ENCODE measurements at regions not wholly inside any gene's neighbourhood (a gene's known extent, or its start where the extent isn't known, plus 50 kb on each side); places are given as distances from the start of the nearest gene placed in this dataset.

DNA sequence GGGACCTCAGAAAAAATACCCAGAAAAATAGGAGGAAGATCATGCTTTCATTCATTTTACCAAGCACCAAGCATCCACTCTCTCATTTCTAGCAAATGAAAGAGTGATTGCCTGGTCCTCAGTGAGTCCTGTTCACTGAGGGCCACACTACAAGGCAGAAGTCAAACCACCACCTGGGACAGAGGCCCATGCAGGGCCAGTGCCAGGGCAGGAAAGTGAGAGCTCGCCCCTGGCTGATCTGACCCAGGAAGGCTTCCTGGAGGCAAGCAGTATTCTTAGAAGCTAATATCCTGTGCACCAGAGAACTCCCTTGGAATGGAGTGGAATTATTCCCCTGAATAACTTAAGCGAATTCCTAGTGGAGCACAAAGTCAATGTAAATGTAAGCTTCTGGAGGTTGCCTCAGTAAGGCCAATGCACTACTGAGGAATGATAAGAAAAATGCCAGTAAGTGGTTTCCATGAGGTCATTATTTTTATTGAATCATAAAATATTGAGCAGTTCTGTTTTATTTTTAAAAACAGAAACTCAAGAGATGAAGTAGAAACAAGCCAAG lies 191.6 kb upstream of the ID2 start:
- Histone ChIP-seq H3K4me2 (ENCODE audit: low read length) (no peak overlapping the region), H3K27me3 (ENCODE audit: control insufficient read depth, insufficient read depth, low read length) (no peaks in the 10 kb centered on the region), H3K36me3 (ENCODE audit: control insufficient read depth, insufficient read depth, low read length) (no peaks in the 10 kb centered on the region), H3K27ac (no peak overlapping the region), H2AFZ (no peak overlapping the region), H3K9me3 (ENCODE audit: control insufficient read depth, low read length) (no peaks in the 10 kb centered on the region), H3K79me2 (peaks cover 28% of the 10 kb centered on the region), H3K4me1 (peaks cover 31% of the 10 kb centered on the region), H3K4me3 (ENCODE audit: low read depth, low read length) (no peak overlapping the region), H3K9ac (no peak overlapping the region)
- TF ChIP-seq, protein P1, sequence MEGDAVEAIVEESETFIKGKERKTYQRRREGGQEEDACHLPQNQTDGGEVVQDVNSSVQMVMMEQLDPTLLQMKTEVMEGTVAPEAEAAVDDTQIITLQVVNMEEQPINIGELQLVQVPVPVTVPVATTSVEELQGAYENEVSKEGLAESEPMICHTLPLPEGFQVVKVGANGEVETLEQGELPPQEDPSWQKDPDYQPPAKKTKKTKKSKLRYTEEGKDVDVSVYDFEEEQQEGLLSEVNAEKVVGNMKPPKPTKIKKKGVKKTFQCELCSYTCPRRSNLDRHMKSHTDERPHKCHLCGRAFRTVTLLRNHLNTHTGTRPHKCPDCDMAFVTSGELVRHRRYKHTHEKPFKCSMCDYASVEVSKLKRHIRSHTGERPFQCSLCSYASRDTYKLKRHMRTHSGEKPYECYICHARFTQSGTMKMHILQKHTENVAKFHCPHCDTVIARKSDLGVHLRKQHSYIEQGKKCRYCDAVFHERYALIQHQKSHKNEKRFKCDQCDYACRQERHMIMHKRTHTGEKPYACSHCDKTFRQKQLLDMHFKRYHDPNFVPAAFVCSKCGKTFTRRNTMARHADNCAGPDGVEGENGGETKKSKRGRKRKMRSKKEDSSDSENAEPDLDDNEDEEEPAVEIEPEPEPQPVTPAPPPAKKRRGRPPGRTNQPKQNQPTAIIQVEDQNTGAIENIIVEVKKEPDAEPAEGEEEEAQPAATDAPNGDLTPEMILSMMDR (IDR thresholded peaks at IDR 0.05) = no peak

DNA sequence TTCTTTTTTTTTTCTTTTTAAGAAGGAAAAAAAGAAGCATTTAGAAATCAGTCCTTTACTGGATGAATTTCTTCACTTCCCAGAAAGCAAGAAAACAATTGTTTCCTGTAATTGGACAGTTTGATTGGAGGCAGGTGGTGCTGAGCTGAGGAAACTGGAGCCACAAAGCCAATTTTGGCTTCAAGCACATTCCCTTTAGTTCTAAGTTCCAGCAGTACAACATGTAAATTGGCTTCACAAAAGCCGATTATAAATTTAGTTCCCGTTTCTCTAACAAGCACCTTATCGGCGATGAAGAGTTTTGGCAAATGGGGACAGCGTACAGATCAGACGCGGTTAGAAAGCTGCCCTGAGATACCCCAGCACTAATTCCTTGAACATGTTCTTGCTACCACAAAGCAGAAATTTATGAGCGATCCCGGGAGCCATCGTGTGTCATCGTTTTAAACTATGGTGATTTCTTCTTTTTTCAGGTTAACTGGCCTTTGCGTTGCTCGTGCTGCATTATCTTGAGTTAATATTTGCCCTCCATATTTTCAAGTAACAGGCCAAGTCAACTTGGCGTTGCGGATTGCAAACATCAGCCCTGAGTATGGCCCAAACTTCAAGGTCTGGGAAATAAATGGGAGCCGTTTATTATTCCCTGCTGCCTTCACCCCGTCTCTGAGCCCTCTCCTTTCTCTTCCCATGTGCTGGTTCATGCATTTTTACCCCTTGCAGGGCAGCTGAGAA lies 190.4 kb upstream of the ID2 start:
- no peaks in the 10 kb centered on the region for H3K27me3 ChIP-seq (ENCODE audit: control insufficient read depth, insufficient read depth, low read length)
- TF ChIP-seq, protein P1 (IDR thresholded peaks at IDR 0.05) = no peak
- H3K36me3 ChIP-seq (ENCODE audit: control insufficient read depth, insufficient read depth, low read length) = no peaks in the 10 kb centered on the region
- H3K4me1 ChIP-seq = peaks cover 42% of the 10 kb centered on the region
- no peak overlapping the region for H2AFZ ChIP-seq
- H3K9me3 ChIP-seq (ENCODE audit: control insufficient read depth, low read length) = no peaks in the 10 kb centered on the region
- no peak overlapping the region for H3K27ac ChIP-seq
- no peak overlapping the region for H3K4me3 ChIP-seq (ENCODE audit: low read depth, low read length)
- peaks cover 28% of the 10 kb centered on the region for H3K79me2 ChIP-seq
- no peak overlapping the region for H3K4me2 ChIP-seq (ENCODE audit: low read length)
- no peak overlapping the region for H3K9ac ChIP-seq

DNA sequence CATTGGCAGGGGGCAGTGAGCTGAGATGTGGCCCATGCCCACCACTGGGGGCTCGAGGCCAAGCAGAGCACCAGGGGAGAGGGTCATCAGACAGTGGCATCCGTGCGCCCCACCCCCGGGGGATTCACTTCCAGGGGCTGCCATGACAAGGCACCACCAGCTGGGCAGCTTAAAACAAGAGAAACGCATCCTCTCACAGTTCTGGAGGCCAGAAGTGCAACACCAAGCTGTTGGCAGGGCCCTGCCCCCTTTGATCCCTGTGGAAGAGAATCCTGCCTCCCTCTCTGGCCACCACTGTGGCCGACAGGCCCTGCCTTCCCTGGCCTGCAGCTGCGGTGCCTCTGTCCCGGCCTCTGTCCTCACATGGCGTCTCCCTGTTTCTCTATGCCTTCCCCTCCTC lies 187.7 kb upstream of the ID2 start:
- Histone ChIP-seq H2AFZ (peak overlapping the region; percentile 58), H3K27me3 (ENCODE audit: control insufficient read depth, insufficient read depth, low read length) (no peaks in the 10 kb centered on the region), H3K36me3 (ENCODE audit: control insufficient read depth, insufficient read depth, low read length) (no peaks in the 10 kb centered on the region), H3K9me3 (ENCODE audit: control insufficient read depth, low read length) (no peaks in the 10 kb centered on the region), H3K79me2 (peaks cover 18% of the 10 kb centered on the region), H3K4me2 (ENCODE audit: low read length) (peak overlapping the region; percentile 18), H3K9ac (no peak overlapping the region), H3K4me3 (ENCODE audit: low read depth, low read length) (no peak overlapping the region), H3K27ac (peak overlapping the region; percentile 84), H3K4me1 (peaks cover 61% of the 10 kb centered on the region)
- TF ChIP-seq, protein P1 (IDR thresholded peaks at IDR 0.05) = no peak

DNA sequence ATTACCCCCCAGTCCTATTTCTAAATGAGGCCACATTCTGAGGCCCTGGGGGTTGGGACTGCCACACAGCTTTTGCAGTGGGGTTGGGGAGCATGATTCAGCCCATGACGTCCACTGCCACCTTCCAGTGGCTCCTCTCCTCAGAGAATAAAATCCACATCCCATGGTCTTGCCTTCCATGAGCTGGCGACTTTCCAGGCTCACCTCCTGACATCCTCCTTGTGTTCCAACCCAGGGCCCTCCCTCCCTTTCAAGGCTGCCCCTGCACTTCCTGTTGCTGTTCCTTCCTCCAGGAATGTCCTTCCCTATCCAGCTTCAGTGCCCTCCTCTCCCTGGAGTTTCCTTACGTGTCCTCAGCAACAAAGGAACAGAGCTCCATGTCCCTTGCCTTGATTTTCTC lies 187.3 kb upstream of the ID2 start:
- Histone ChIP-seq H2AFZ (peak overlapping the region; percentile 58), H3K9ac (no peak overlapping the region), H3K36me3 (ENCODE audit: control insufficient read depth, insufficient read depth, low read length) (no peaks in the 10 kb centered on the region), H3K27ac (peak overlapping the region; percentile 84), H3K9me3 (ENCODE audit: control insufficient read depth, low read length) (no peaks in the 10 kb centered on the region), H3K4me1 (peaks cover 65% of the 10 kb centered on the region), H3K4me2 (ENCODE audit: low read length) (peak overlapping the region; percentile 18), H3K4me3 (ENCODE audit: low read depth, low read length) (no peak overlapping the region), H3K79me2 (peaks cover 13% of the 10 kb centered on the region), H3K27me3 (ENCODE audit: control insufficient read depth, insufficient read depth, low read length) (no peaks in the 10 kb centered on the region)
- TF ChIP-seq, protein P1 (IDR thresholded peaks at IDR 0.05) = no peak

Measured in parathyroid adenoma (tissue), 2 donors.